ENCODE measurements at regions not wholly inside any gene's neighbourhood (a gene's known extent, or its start where the extent isn't known, plus 50 kb on each side); places are given as distances from the start of the nearest gene placed in this dataset.

GRCh38 chr18:30527917-30528316 is 514.6 kb downstream of the DSC3 start:
- ChIA-PET CTCF (ENCODE audit: low intra/inter-chr PET ratio, low total read pairs) (no interaction called here), POLR2A (no interaction called here)
- 3% methylated on average over 1 of the region's 1 CpG for WGBS (ENCODE audit: low lambda C conversion rate)
- Histone ChIP-seq H3K27ac (ENCODE audit: extremely low read length, insufficient read depth, low read length) (no peak overlapping the region), H2AFZ (ENCODE audit: low read length) (no peak overlapping the region), H3K9me3 (ENCODE audit: low read length) (no peaks in the 10 kb centered on the region), H3K27me3 (ENCODE audit: control insufficient read depth in 1 of 2, insufficient read depth in 2 of 2, low read length in 2 of 2) (no peaks in the 10 kb centered on the region), H3K36me3 (replicated peaks in 1 of 2; ENCODE audit: control insufficient read depth in 1 of 2, insufficient read depth in 2 of 2, low read length in 2 of 2) (no peaks in the 10 kb centered on the region), H3K79me2 (ENCODE audit: insufficient read depth, low read length) (no peaks in the 10 kb centered on the region), H4K20me1 (ENCODE audit: insufficient read depth, low read length) (no peaks in the 10 kb centered on the region), H3K4me2 (ENCODE audit: low read depth, low read length) (no peak overlapping the region), H3K4me3 (replicated peaks in 1 of 3; ENCODE audit: insufficient read depth in 1 of 3, low read depth in 2 of 3, low read length in 3 of 3) (no peak overlapping the region), H3K9ac (ENCODE audit: insufficient read depth, low read depth, low read length) (no peak overlapping the region), H3K4me1 (ENCODE audit: insufficient read depth, low read length) (no peaks in the 10 kb centered on the region)
- in situ Hi-C loops (cut with HindIII; ENCODE audit: extremely low pct_ligation_motif_present, low pct_unique_long_range_greater_than_20kb) = no loop called here
- no TSS peak for BruUV-seq (replicated peaks)
- DNase-seq (ENCODE audit: low spot score) = no peak
- intact Hi-C loops (cut with micrococcal nuclease; ENCODE audit: unreplicated experiment) = no loop called here
- no peak for TF ChIP-seq ZNF703 (CRISPR knock-in tag; IDR thresholded peaks at IDR 0.05; ENCODE audit: borderline replicate concordance)
- no peak for TF ChIP-seq NFIC (IDR thresholded peaks at IDR 0.05; ENCODE audit: low read length)
- no peak for TF ChIP-seq ZNF33B (CRISPR knock-in tag; IDR thresholded peaks at IDR 0.05)
- no peak for TF ChIP-seq CBX5 (CRISPR knock-in tag; IDR thresholded peaks at IDR 0.05; ENCODE audit: borderline replicate concordance)
- TF ChIP-seq FIP1L1 (IDR thresholded peaks at IDR 0.05; ENCODE audit: borderline replicate concordance, insufficient read depth, low read depth, low read length) = no peak
- peak; percentile 93 for TF ChIP-seq ATF7 (IDR thresholded peaks at IDR 0.05)
- no peak for TF ChIP-seq ATF7 (CRISPR knock-in tag; IDR thresholded peaks at IDR 0.05)
- no peak for TF ChIP-seq PBX2 (CRISPR knock-in tag; IDR thresholded peaks at IDR 0.05)
- FAIRE-seq = no peak
- ATAC-seq = no peak

GRCh38 chr18:30527226-30527625 is 515.3 kb downstream of the DSC3 start:
- ATAC-seq (no peak), DNase-seq (ENCODE audit: low spot score) (no peak), FAIRE-seq (no peak)
- H2AFZ ChIP-seq (ENCODE audit: low read length) = no peak overlapping the region
- no peak overlapping the region for H3K4me2 ChIP-seq (ENCODE audit: low read depth, low read length)
- no peaks in the 10 kb centered on the region for H3K79me2 ChIP-seq (ENCODE audit: insufficient read depth, low read length)
- ChIA-PET POLR2A (no interaction called here), CTCF (ENCODE audit: low intra/inter-chr PET ratio, low total read pairs) (no interaction called here)
- intact Hi-C loops (cut with micrococcal nuclease; ENCODE audit: unreplicated experiment) = no loop called here
- H3K9me3 ChIP-seq (ENCODE audit: low read length) = no peaks in the 10 kb centered on the region
- no peaks in the 10 kb centered on the region for H4K20me1 ChIP-seq (ENCODE audit: insufficient read depth, low read length)
- in situ Hi-C loops (cut with HindIII; ENCODE audit: extremely low pct_ligation_motif_present, low pct_unique_long_range_greater_than_20kb) = no loop called here
- no peak overlapping the region for H3K4me3 ChIP-seq (replicated peaks in 1 of 3; ENCODE audit: insufficient read depth in 1 of 3, low read depth in 2 of 3, low read length in 3 of 3)
- no peaks in the 10 kb centered on the region for H3K36me3 ChIP-seq (replicated peaks in 1 of 2; ENCODE audit: control insufficient read depth in 1 of 2, insufficient read depth in 2 of 2, low read length in 2 of 2)
- H3K27ac ChIP-seq (ENCODE audit: extremely low read length, insufficient read depth, low read length) = no peak overlapping the region
- H3K27me3 ChIP-seq (ENCODE audit: control insufficient read depth in 1 of 2, insufficient read depth in 2 of 2, low read length in 2 of 2) = no peaks in the 10 kb centered on the region
- H3K4me1 ChIP-seq (ENCODE audit: insufficient read depth, low read length) = no peaks in the 10 kb centered on the region
- no TSS peak for BruUV-seq (replicated peaks)
- no peak overlapping the region for H3K9ac ChIP-seq (ENCODE audit: insufficient read depth, low read depth, low read length)
- WGBS (ENCODE audit: low lambda C conversion rate) = 0% methylated on average over 1 of the region's 1 CpG
- TF ChIP-seq ZC3H13 (CRISPR knock-in tag; IDR thresholded peaks at IDR 0.05) (no peak), ATRX (CRISPR knock-in tag; IDR thresholded peaks at IDR 0.05; ENCODE audit: borderline replicate concordance) (no peak), SNAI1 (CRISPR knock-in tag; IDR thresholded peaks at IDR 0.05; ENCODE audit: borderline replicate concordance) (no peak), CEBPG (CRISPR knock-in tag; IDR thresholded peaks at IDR 0.05) (no peak), BCL3 (CRISPR knock-in tag; IDR thresholded peaks at IDR 0.05) (no peak), ZNF792 (CRISPR knock-in tag; IDR thresholded peaks at IDR 0.05) (no peak), KLF12 (CRISPR knock-in tag; IDR thresholded peaks at IDR 0.05; ENCODE audit: borderline replicate concordance) (no peak), ZBTB37 (CRISPR knock-in tag; IDR thresholded peaks at IDR 0.05) (no peak), SRSF9 (IDR thresholded peaks at IDR 0.05; ENCODE audit: borderline replicate concordance, insufficient read depth, low read depth, low read length, poor library complexity, severe bottlenecking) (no peak), ZNF644 (CRISPR knock-in tag; IDR thresholded peaks at IDR 0.05; ENCODE audit: low read depth) (no peak), TCF7 (IDR thresholded peaks at IDR 0.05; ENCODE audit: low read depth) (no peak)
